ENCODE measurements at regions not wholly inside any gene's neighbourhood (a gene's known extent, or its start where the extent isn't known, plus 50 kb on each side); places are given as distances from the start of the nearest gene placed in this dataset.
"Not testable (repeated sequence)": the region's sequence is repeated elsewhere in the genome, so short reads cannot be mapped to it uniquely, and the experiment has no call there.

DNA sequence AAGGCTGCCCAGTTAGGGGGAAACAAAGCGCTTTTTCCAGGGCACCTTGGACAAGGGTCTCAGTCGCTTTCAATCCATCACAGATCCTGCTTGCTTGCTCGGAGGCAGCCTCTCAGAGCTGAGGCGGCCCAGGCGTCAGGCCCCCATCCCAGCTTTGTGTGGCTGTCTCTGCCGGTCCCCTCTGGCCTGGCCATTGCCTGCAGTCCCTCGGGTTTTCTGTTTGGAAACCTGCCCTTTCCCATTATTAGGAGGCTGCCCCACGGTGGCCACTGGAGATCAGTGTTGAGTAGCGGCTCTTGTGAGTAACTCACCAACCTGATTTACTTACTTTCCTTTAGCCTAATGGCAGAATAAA is 216.1 kb downstream of the GLRX3 start:
- ChIA-PET POLR2A (no interaction called here), CTCF (no interaction called here)
- Mint-ChIP-seq H3K27me3 (peaks cover 0 to 14% (median 9%) of the 10 kb centered on the region in 5 donors), H3K4me1 (no peaks in the 10 kb centered on the region), H3K36me3 (no peaks in the 10 kb centered on the region), H3K9me3 (peaks cover 0 to 13% (median 5%) of the 10 kb centered on the region in 11 donors), H3K27ac (no peak overlapping the region), H3K4me3 (no peak overlapping the region)
- no peak overlapping the region for H3K4me3 ChIP-seq (ENCODE audit: low read length)
- H3K9me3 ChIP-seq (ENCODE audit: control insufficient read depth in 2 of 3, low read length in 3 of 3), result no peaks in the 10 kb centered on the region
- H3K4me1 ChIP-seq (ENCODE audit: control insufficient read depth in 2 of 2, insufficient read depth in 2 of 2, low read length in 2 of 2), result no peaks in the 10 kb centered on the region
- H3K36me3 ChIP-seq (ENCODE audit: control insufficient read depth in 2 of 3, insufficient read depth in 3 of 3, low read length in 3 of 3), result no peaks in the 10 kb centered on the region
- H3K27ac ChIP-seq (ENCODE audit: low read depth, low read length), result no peak overlapping the region
- intact Hi-C loops (cut with micrococcal nuclease), result no loop called here
- H3K27me3 ChIP-seq (ENCODE audit: control insufficient read depth in 2 of 2, insufficient read depth in 2 of 2, low read length in 2 of 2), result no peaks in the 10 kb centered on the region
- DNase-seq (no peak), ATAC-seq (no peak)

DNA sequence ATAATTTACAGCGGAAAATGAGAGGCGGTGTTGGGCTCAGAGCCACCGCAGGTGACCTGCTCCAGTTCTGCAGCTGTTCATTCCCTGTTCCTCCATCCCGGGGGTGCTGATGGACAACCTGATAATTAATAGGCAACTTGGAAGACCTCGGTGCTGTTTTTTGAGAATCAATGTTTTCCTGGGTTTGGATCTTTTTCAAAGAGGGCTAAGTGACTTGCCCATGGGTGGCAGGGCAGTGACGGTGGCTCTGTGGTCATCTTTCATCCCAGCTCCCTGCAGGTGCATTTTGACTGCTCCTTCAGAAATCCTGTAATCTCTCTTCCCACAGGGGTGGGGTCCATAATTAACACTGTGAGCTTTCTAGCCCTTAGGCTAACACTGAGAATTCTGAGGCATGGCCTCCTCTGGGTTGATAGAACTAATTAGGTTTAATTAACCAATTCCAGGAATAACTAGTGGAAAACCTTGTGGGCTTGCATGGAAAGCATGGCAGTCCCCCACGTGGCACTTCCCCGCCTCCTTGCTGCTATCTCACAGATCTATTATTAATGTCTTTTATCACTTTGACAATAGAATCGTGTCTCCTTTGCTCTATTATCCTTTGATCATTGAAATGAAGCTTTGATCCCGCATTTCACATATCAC is 217.9 kb downstream of the GLRX3 start:
- H3K27ac Mint-ChIP-seq, result no peak overlapping the region
- Histone ChIP-seq H3K9me3 (ENCODE audit: control insufficient read depth in 2 of 3, low read length in 3 of 3) (no peaks in the 10 kb centered on the region), H3K27me3 (ENCODE audit: control insufficient read depth in 2 of 2, insufficient read depth in 2 of 2, low read length in 2 of 2) (no peaks in the 10 kb centered on the region), H3K4me1 (ENCODE audit: control insufficient read depth in 2 of 2, insufficient read depth in 2 of 2, low read length in 2 of 2) (no peaks in the 10 kb centered on the region), H3K27ac (ENCODE audit: low read depth, low read length) (no peak overlapping the region), H3K36me3 (ENCODE audit: control insufficient read depth in 2 of 3, insufficient read depth in 3 of 3, low read length in 3 of 3) (no peaks in the 10 kb centered on the region), H3K4me3 (ENCODE audit: low read length) (no peak overlapping the region)
- intact Hi-C loops (cut with micrococcal nuclease), result no loop called here
- H3K4me1 Mint-ChIP-seq, result no peaks in the 10 kb centered on the region
- peaks cover 0 to 10% (median 5%) of the 10 kb centered on the region in 5 donors for H3K27me3 Mint-ChIP-seq
- ChIA-PET POLR2A (no interaction called here), CTCF (no interaction called here)
- DNase-seq, result no peak
- no peak overlapping the region for H3K4me3 Mint-ChIP-seq
- H3K9me3 Mint-ChIP-seq, result peaks cover 0 to 8% (median 0%) of the 10 kb centered on the region in 11 donors
- no peaks in the 10 kb centered on the region for H3K36me3 Mint-ChIP-seq
- no peak for ATAC-seq

DNA sequence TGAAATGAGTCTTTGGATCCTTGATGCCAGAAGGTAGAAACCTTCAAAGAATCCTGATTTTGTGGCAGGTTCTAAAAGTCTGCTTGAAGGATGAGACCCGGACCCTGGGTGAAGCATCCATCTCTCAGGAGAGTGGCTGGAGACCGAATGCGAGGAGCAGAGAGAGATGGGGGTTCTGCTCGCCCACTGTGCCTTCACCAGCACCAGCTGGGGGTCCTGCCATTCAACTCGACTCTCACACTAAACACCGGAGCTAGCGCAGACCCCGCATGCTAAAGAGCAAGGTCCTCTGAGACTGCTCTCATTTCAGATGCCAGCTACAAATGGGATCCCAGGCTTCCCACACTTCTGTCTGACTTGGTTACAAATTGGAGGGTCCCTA is 218.4 kb downstream of the GLRX3 start:
- CTCF ChIA-PET, result no interaction called here
- ATAC-seq, result no peak
- DNase-seq, result no peak
- peaks cover 0 to 9% (median 6%) of the 10 kb centered on the region in 5 donors for H3K27me3 Mint-ChIP-seq
- H3K9me3 Mint-ChIP-seq, result peaks cover 0 to 6% (median 0%) of the 10 kb centered on the region in 11 donors
- H3K4me1 Mint-ChIP-seq, result no peaks in the 10 kb centered on the region
- H3K9me3 ChIP-seq (ENCODE audit: control insufficient read depth in 2 of 3, low read length in 3 of 3), result no peaks in the 10 kb centered on the region
- no peak overlapping the region for H3K27ac Mint-ChIP-seq
- H3K27ac ChIP-seq (ENCODE audit: low read depth, low read length), result no peak overlapping the region
- no peaks in the 10 kb centered on the region for H3K27me3 ChIP-seq (ENCODE audit: control insufficient read depth in 2 of 2, insufficient read depth in 2 of 2, low read length in 2 of 2)
- no peak overlapping the region for H3K4me3 ChIP-seq (ENCODE audit: low read length)
- H3K4me3 Mint-ChIP-seq, result no peak overlapping the region
- POLR2A ChIA-PET, result no interaction called here
- no peaks in the 10 kb centered on the region for H3K4me1 ChIP-seq (ENCODE audit: control insufficient read depth in 2 of 2, insufficient read depth in 2 of 2, low read length in 2 of 2)
- H3K36me3 ChIP-seq (ENCODE audit: control insufficient read depth in 2 of 3, insufficient read depth in 3 of 3, low read length in 3 of 3), result no peaks in the 10 kb centered on the region
- H3K36me3 Mint-ChIP-seq, result no peaks in the 10 kb centered on the region
- intact Hi-C loops (cut with micrococcal nuclease), result no loop called here

DNA sequence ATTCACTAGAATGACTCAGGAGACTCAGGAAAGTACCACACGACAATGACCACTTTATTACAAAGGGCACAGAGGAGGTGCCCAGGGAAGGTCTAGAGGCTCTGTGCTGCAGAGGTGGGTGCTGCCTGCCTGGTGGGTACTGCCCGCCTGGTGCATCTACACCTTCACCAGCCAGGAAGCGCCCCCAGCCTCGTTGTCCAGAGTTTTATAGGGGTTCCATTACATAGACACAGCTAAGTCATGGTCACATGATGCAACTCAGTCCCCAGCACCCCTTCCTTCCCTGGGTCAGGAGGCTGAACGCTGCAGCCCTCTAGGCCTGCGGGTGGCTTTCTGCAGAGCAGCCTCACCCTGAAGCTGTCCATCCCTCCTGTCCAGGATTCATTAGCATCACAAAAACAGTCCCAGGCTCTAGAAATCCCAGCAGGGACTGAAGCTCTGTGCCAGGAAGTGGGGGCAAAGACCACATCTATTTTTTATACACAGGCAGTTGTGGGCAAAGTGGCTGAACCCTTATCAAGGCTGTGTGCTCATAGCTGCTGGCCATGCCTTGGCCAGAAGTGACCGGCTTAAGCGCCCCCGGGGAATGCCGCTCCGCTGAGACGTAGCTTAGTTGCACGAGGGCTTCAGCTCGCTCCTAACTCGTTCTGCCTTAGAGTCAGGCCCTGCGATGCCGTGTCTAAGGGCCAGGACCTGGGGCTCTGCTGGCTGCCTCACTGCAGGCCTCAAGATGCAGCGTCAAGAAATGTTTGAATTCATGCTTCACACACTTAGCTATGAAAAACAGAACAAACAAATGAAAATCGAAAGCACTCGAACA is 219.0 kb downstream of the GLRX3 start:
- H3K4me3 Mint-ChIP-seq, result no peak overlapping the region
- no peak overlapping the region for H3K27ac Mint-ChIP-seq
- no peaks in the 10 kb centered on the region for H3K9me3 ChIP-seq (ENCODE audit: control insufficient read depth in 2 of 3, low read length in 3 of 3)
- no peak for ATAC-seq
- H3K27me3 Mint-ChIP-seq, result peaks cover 0 to 9% (median 5%) of the 10 kb centered on the region in 5 donors
- H3K4me1 ChIP-seq (ENCODE audit: control insufficient read depth in 2 of 2, insufficient read depth in 2 of 2, low read length in 2 of 2), result no peaks in the 10 kb centered on the region
- CTCF ChIA-PET, result interaction anchor here (0.6 kb wide), 1 partner anchor 244 kb away, joined by 3 read pairs; no protein-coding TSS in a partner anchor
- H3K36me3 Mint-ChIP-seq, result no peaks in the 10 kb centered on the region
- H3K4me3 ChIP-seq (ENCODE audit: low read length), result no peak overlapping the region
- H3K4me1 Mint-ChIP-seq, result no peaks in the 10 kb centered on the region
- POLR2A ChIA-PET, result no interaction called here
- peaks cover 0 to 5% (median 0%) of the 10 kb centered on the region in 11 donors for H3K9me3 Mint-ChIP-seq
- H3K27ac ChIP-seq (ENCODE audit: low read depth, low read length), result no peak overlapping the region
- no peaks in the 10 kb centered on the region for H3K36me3 ChIP-seq (ENCODE audit: control insufficient read depth in 2 of 3, insufficient read depth in 3 of 3, low read length in 3 of 3)
- intact Hi-C loops (cut with micrococcal nuclease), result no loop called here
- H3K27me3 ChIP-seq (ENCODE audit: control insufficient read depth in 2 of 2, insufficient read depth in 2 of 2, low read length in 2 of 2), result no peaks in the 10 kb centered on the region
- DNase-seq, result no peak

DNA sequence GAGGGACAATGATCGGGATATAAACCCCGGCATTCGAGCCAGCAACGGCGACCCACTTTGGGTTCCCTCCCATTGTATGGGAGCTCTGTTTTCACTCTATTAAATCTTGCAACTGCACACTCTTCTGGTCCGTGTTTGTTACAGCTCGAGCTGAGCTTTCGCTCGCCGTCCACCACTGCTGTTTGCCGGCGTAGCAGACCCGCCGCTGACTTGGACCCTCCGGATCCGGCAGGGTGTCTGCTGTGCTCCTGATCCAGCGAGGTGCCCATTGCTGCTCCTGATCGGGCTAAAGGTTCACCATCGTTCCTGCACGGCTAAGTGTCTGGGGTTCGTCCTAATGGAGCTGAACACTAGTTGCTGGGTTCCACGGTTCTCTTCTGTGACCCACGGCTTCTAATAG is 220.2 kb downstream of the GLRX3 start:
- H3K27ac ChIP-seq (ENCODE audit: low read depth, low read length); H3K4me1 Mint-ChIP-seq; H3K27me3 ChIP-seq (ENCODE audit: control insufficient read depth in 2 of 2, insufficient read depth in 2 of 2, low read length in 2 of 2); CTCF ChIA-PET; H3K4me3 Mint-ChIP-seq; H3K36me3 Mint-ChIP-seq; H3K36me3 ChIP-seq (ENCODE audit: control insufficient read depth in 2 of 3, insufficient read depth in 3 of 3, low read length in 3 of 3); intact Hi-C loops (cut with micrococcal nuclease); H3K9me3 Mint-ChIP-seq; H3K27ac Mint-ChIP-seq; POLR2A ChIA-PET; H3K9me3 ChIP-seq (ENCODE audit: control insufficient read depth in 2 of 3, low read length in 3 of 3); H3K4me3 ChIP-seq (ENCODE audit: low read length); ATAC-seq; DNase-seq; H3K27me3 Mint-ChIP-seq; H3K4me1 ChIP-seq (ENCODE audit: control insufficient read depth in 2 of 2, insufficient read depth in 2 of 2, low read length in 2 of 2): not testable (repeated sequence)

DNA sequence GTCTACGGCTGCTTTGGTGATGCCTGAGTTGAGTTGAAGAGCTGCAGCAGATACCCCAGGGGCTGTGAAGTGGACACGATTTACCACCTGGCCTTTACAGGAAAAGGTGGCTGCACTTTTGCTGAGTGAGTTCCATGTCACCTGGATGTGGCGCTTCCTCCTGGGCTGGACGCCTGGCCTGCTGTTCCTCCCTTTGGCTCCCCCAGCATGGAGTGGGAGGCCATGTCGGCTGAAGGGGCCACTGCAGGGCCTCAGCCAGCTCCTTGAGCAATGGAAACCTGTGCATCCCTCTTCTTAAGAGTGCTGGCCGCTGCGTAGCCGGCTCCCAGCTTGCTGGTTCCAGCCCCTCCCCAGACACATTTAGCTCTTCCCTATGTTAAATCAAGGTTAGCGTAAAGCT is 221.0 kb downstream of the GLRX3 start:
- POLR2A ChIA-PET, result no interaction called here
- Mint-ChIP-seq H3K36me3 (no peaks in the 10 kb centered on the region), H3K4me3 (no peak overlapping the region), H3K9me3 (peaks cover 0 to 5% (median 0%) of the 10 kb centered on the region in 11 donors), H3K4me1 (no peaks in the 10 kb centered on the region), H3K27ac (no peak overlapping the region), H3K27me3 (peaks cover 0 to 9% (median 5%) of the 10 kb centered on the region in 5 donors)
- H3K9me3 ChIP-seq (ENCODE audit: control insufficient read depth in 2 of 3, low read length in 3 of 3), result no peaks in the 10 kb centered on the region
- ATAC-seq, result no peak
- H3K4me1 ChIP-seq (ENCODE audit: control insufficient read depth in 2 of 2, insufficient read depth in 2 of 2, low read length in 2 of 2), result no peaks in the 10 kb centered on the region
- no peak overlapping the region for H3K4me3 ChIP-seq (ENCODE audit: low read length)
- CTCF ChIA-PET, result no interaction called here
- DNase-seq, result no peak
- no peak overlapping the region for H3K27ac ChIP-seq (ENCODE audit: low read depth, low read length)
- no peaks in the 10 kb centered on the region for H3K36me3 ChIP-seq (ENCODE audit: control insufficient read depth in 2 of 3, insufficient read depth in 3 of 3, low read length in 3 of 3)
- intact Hi-C loops (cut with micrococcal nuclease), result no loop called here
- no peaks in the 10 kb centered on the region for H3K27me3 ChIP-seq (ENCODE audit: control insufficient read depth in 2 of 2, insufficient read depth in 2 of 2, low read length in 2 of 2)

DNA sequence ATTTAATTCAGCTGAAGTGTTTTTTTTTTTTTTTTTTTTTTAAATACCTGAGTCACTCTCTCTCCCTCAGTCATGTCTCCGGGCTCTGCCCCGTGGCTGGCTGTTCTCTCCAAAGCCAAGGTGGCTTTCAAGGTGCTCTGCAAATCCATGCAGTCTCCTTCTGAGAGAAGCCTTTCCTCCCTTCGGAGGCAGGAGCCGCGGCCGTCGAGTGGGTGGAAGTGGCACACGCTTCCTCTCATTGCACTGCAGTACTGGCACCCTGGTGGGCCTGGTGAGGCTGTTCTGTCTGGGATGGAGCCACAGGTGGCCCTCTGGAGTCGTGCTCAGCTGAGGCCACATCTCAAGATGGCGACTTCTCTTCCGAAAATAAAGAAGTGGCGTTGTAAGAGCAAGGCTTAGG is 221.8 kb downstream of the GLRX3 start:
- no peaks in the 10 kb centered on the region for H3K36me3 Mint-ChIP-seq
- no peak overlapping the region for H3K4me3 Mint-ChIP-seq
- H3K9me3 Mint-ChIP-seq, result peaks cover 0 to 5% (median 0%) of the 10 kb centered on the region in 11 donors
- H3K27me3 Mint-ChIP-seq, result peaks cover 0 to 9% (median 5%) of the 10 kb centered on the region in 5 donors
- Histone ChIP-seq H3K4me1 (ENCODE audit: control insufficient read depth in 2 of 2, insufficient read depth in 2 of 2, low read length in 2 of 2) (no peaks in the 10 kb centered on the region), H3K9me3 (ENCODE audit: control insufficient read depth in 2 of 3, low read length in 3 of 3) (no peaks in the 10 kb centered on the region), H3K36me3 (ENCODE audit: control insufficient read depth in 2 of 3, insufficient read depth in 3 of 3, low read length in 3 of 3) (no peaks in the 10 kb centered on the region), H3K27ac (ENCODE audit: low read depth, low read length) (no peak overlapping the region), H3K4me3 (ENCODE audit: low read length) (no peak overlapping the region), H3K27me3 (ENCODE audit: control insufficient read depth in 2 of 2, insufficient read depth in 2 of 2, low read length in 2 of 2) (no peaks in the 10 kb centered on the region)
- CTCF ChIA-PET, result no interaction called here
- H3K4me1 Mint-ChIP-seq, result no peaks in the 10 kb centered on the region
- intact Hi-C loops (cut with micrococcal nuclease), result no loop called here
- no peak overlapping the region for H3K27ac Mint-ChIP-seq
- POLR2A ChIA-PET, result no interaction called here
- no peak for DNase-seq
- ATAC-seq, result no peak
